ENCODE measurements at regions not wholly inside any gene's neighbourhood (a gene's known extent, or its start where the extent isn't known, plus 50 kb on each side); places are given as distances from the start of the nearest gene placed in this dataset.

- intact Hi-C loops (cut with micrococcal nuclease) = no loop called here
Measured at GRCh38 chr1:103170609-103171008, 62.3 kb upstream of the COL11A1 start.

- intact Hi-C loops (cut with micrococcal nuclease) = no loop called here
Measured at GRCh38 chr1:103162360-103162759, 54.0 kb upstream of the COL11A1 start.

GRCh38 chr1:103160281-103160680 lies 52.0 kb upstream of the COL11A1 start:
- intact Hi-C loops (cut with micrococcal nuclease) = no loop called here

All from T-helper 1 cell treated with Interleukin-12 subunit alpha and Interleukin-12 subunit beta and Interleukin-4 antibody, amounts not matched to agents 30 ng/mL and 1 ng/mL, for 36 hours (primary cell).